BLaER1 treated with 17β-estradiol and CSF1 and Interleukin-3, amounts not matched to agents 10 nM and 100 nM (cell line): ENCODE measurements at regions not wholly inside any gene's neighbourhood (a gene's known extent, or its start where the extent isn't known, plus 50 kb on each side); places are given as distances from the start of the nearest gene placed in this dataset.

Source experiments
- H3K27ac ChIP-seq, 11 experiments: shearing (Covaris generic); formaldehyde crosslinking; 2 replicates each; pipeline ENCODE4 v1.8.1; 2022
- H3K27me3 ChIP-seq, 11 experiments: shearing (Covaris generic); formaldehyde crosslinking; 2 replicates each; pipeline ENCODE4 v1.8.1; 2022
- H3K36me3 ChIP-seq, 11 experiments: shearing (Covaris generic); formaldehyde crosslinking; 2 replicates each; pipeline ENCODE4 v1.8.1; 2022
- H3K4me1 ChIP-seq, 10 experiments: shearing (Covaris generic); formaldehyde crosslinking; 2 replicates each; pipeline ENCODE4 v1.8.1; 2022
- H3K4me2 ChIP-seq, 11 experiments: shearing (Covaris generic); formaldehyde crosslinking; 2 replicates each; pipeline ENCODE4 v1.8.1; 2022
- H3K4me3 ChIP-seq, 10 experiments: shearing (Covaris generic); formaldehyde crosslinking; 2 replicates each; pipeline ENCODE4 v1.8.1; 2022
- H3K9ac ChIP-seq, 11 experiments: shearing (Covaris generic); formaldehyde crosslinking; 2 replicates each; pipeline ENCODE4 v1.8.1; 2022
- H3K9me3 ChIP-seq, 11 experiments: shearing (Covaris generic); formaldehyde crosslinking; replicated peaks in 1 of 11; 2 replicates each; pipeline ENCODE4 v1.8.1; 2022
- H4K20me1 ChIP-seq, 11 experiments: shearing (Covaris generic); formaldehyde crosslinking; 2 replicates each; pipeline ENCODE4 v1.8.1; 2022
- Cebpa-rat ChIP-seq, 11 experiments: shearing (Covaris generic); IDR thresholded peaks; 2 replicates each; pipeline ENCODE4 v1.8.1; 2022

GRCh38 chr1:80244372-80244771, 1237.8 kb upstream of the ADGRL4 start:
- no peak overlapping the region for H3K4me2 ChIP-seq
- no peaks in the 10 kb centered on the region for H3K36me3 ChIP-seq
- no peaks in the 10 kb centered on the region for H3K4me1 ChIP-seq
- TF ChIP-seq Cebpa-rat (IDR thresholded peaks at IDR 0.05): no peak
- no peaks in the 10 kb centered on the region for H3K27me3 ChIP-seq
- no peak overlapping the region for H3K4me3 ChIP-seq
- peaks cover 0 to 3% (median 2%) of the 10 kb centered on the region in 11 experiments; a peak in 14 of 22 replicates for H3K9me3 ChIP-seq
- no peaks in the 10 kb centered on the region for H4K20me1 ChIP-seq
- H3K27ac ChIP-seq: no peak overlapping the region
- no peak overlapping the region for H3K9ac ChIP-seq

GRCh38 chr1:80241566-80241965, 1235.0 kb upstream of the ADGRL4 start:
- H3K36me3 ChIP-seq: no peaks in the 10 kb centered on the region
- no peaks in the 10 kb centered on the region for H4K20me1 ChIP-seq
- no peak for TF ChIP-seq Cebpa-rat (IDR thresholded peaks at IDR 0.05)
- H3K27ac ChIP-seq: no peak overlapping the region
- no peaks in the 10 kb centered on the region for H3K9me3 ChIP-seq
- no peaks in the 10 kb centered on the region for H3K4me1 ChIP-seq
- H3K9ac ChIP-seq: no peak overlapping the region
- H3K4me2 ChIP-seq: no peak overlapping the region
- no peak overlapping the region for H3K4me3 ChIP-seq
- H3K27me3 ChIP-seq: no peaks in the 10 kb centered on the region

DNA sequence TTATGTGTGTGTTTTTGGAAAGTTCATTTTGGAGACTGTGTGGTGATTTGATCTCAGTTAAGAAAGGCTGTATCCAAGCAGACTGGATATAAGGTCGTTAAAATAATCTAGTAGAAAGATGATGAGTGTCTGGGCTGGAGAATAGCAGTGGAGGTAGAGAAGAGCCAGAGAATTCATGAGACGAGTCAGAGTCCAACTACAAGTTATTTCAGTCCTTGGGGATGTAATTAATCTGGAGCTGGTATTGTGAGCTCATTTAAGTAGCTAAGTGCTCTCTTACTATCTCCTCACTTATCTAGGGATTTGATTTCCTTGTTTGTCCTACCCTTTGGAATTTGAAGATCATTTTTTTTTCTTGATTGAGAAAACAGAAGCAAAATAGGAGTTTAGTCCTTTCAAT, 1219.0 kb upstream of the ADGRL4 start:
- Histone ChIP-seq H4K20me1 (no peaks in the 10 kb centered on the region), H3K9me3 (no peaks in the 10 kb centered on the region), H3K27ac (no peak overlapping the region), H3K4me3 (no peak overlapping the region), H3K9ac (no peak overlapping the region), H3K36me3 (no peaks in the 10 kb centered on the region), H3K4me2 (no peak overlapping the region), H3K27me3 (no peaks in the 10 kb centered on the region), H3K4me1 (no peaks in the 10 kb centered on the region)
- TF ChIP-seq Cebpa-rat (IDR thresholded peaks at IDR 0.05): no peak

DNA sequence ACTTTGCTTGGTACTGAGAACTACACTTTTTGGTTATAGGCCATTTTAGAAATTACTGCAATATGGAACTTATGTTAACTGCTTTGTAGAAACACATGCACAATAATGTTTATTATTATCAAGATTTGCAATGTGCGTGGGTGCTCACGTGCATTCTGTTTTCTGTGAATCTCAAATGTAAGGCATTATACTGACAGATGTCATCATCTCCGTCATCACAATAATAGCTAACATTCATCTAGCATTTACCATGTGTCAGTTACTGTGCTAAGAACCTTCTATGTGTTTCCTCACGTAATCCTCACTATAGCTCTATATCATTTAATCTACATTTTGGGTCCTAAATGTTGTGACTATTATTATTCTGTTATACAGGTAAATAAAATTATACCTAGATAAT, 1214.8 kb upstream of the ADGRL4 start:
- Histone ChIP-seq H3K9me3 (no peaks in the 10 kb centered on the region), H3K4me2 (no peak overlapping the region), H3K4me1 (no peaks in the 10 kb centered on the region), H4K20me1 (no peaks in the 10 kb centered on the region), H3K36me3 (no peaks in the 10 kb centered on the region), H3K27ac (no peak overlapping the region), H3K9ac (no peak overlapping the region), H3K4me3 (no peak overlapping the region), H3K27me3 (no peaks in the 10 kb centered on the region)
- no peak for TF ChIP-seq Cebpa-rat (IDR thresholded peaks at IDR 0.05)

DNA sequence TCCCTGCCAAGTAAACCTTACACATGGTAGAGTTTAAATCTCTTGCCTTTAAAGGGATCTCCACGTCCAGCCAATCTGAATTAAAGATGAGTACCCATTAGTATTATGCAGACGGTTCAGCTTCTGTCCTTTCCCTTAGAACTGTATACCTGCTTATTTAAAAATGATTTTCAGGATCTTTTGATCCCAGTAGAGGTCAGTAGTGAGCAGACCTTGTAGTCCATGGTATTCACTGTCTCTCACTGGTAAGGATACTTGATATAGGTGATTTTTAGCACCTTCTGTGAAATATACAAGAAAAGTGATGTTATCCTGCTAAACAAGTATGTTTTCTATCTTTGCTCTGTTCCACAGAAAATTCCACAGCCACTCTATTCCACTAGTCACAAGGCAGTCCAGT, 1211.6 kb upstream of the ADGRL4 start:
- Histone ChIP-seq H3K4me1 (peaks cover 0 to 4% (median 0%) of the 10 kb centered on the region in 10 experiments; a peak in 1 of 20 replicates), H3K4me3 (no peak overlapping the region), H3K9me3 (no peaks in the 10 kb centered on the region), H3K9ac (no peak overlapping the region), H3K4me2 (no peak overlapping the region), H4K20me1 (no peaks in the 10 kb centered on the region), H3K27me3 (no peaks in the 10 kb centered on the region), H3K36me3 (no peaks in the 10 kb centered on the region), H3K27ac (no peak overlapping the region)
- TF ChIP-seq Cebpa-rat (IDR thresholded peaks at IDR 0.05): no peak

DNA sequence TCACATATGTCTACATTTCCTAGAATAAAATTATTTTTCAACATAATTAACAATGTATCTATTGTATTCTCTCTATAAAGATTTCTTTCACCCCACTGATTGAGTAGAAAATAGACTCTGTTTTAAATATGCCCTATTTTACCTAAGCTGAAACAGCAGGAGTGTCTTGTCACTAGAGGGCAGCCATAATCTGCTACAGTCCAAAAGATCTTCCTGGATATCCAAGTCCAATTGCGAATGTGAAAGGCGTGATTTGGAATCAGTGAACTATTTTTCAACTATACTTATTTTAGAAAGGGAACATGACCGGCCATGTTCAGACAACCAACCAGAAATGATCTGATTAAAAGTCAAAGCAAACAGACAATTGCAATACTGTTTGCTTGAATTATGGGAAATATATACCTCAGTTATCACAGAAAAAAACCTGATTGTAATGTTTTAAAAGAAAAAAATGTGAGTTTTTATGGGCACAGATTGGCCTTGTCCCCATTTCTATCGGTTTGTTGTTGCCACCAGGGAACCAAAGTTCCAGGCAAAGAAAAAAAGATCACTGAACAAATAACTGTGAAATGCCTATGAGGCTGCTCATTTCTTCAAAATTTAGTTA, 1211.0 kb upstream of the ADGRL4 start:
- peaks cover 0 to 4% (median 0%) of the 10 kb centered on the region in 10 experiments; a peak in 1 of 20 replicates for H3K4me1 ChIP-seq
- TF ChIP-seq Cebpa-rat (IDR thresholded peaks at IDR 0.05): no peak
- H3K4me2 ChIP-seq: no peak overlapping the region
- no peak overlapping the region for H3K9ac ChIP-seq
- H3K27ac ChIP-seq: no peak overlapping the region
- no peaks in the 10 kb centered on the region for H3K27me3 ChIP-seq
- H3K4me3 ChIP-seq: no peak overlapping the region
- H4K20me1 ChIP-seq: no peaks in the 10 kb centered on the region
- H3K9me3 ChIP-seq: no peaks in the 10 kb centered on the region
- H3K36me3 ChIP-seq: no peaks in the 10 kb centered on the region

GRCh38 chr1:80214888-80215540, 1208.5 kb upstream of the ADGRL4 start:
- TF ChIP-seq Cebpa-rat (IDR thresholded peaks at IDR 0.05): no peak
- Histone ChIP-seq H3K4me2 (no peak overlapping the region), H3K4me1 (peaks cover 0 to 4% (median 0%) of the 10 kb centered on the region in 10 experiments; a peak in 1 of 20 replicates)

DNA sequence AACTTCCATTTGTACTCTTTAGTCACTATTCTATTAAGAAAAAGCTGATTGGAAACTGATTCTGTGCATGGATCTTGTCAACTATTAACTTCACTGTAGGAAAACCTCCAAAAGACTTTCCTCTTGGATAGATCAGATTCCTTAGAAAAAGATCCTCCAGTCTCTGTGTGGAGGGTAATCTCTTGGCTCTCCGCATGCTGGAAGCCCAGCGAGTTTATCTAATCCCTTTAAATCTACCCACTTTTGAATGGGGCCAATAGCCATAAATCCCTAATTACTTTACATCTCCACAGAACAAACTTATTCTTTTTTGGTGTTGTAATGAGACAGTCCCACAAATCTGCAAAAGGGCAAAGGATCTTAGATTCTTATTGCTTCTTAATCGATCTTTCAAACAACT, 1206.4 kb upstream of the ADGRL4 start:
- no peaks in the 10 kb centered on the region for H4K20me1 ChIP-seq
- no peak overlapping the region for H3K4me2 ChIP-seq
- no peak overlapping the region for H3K27ac ChIP-seq
- H3K4me1 ChIP-seq: peaks cover 0 to 4% (median 0%) of the 10 kb centered on the region in 10 experiments; a peak in 1 of 20 replicates
- H3K36me3 ChIP-seq: no peaks in the 10 kb centered on the region
- no peak overlapping the region for H3K4me3 ChIP-seq
- no peaks in the 10 kb centered on the region for H3K27me3 ChIP-seq
- no peaks in the 10 kb centered on the region for H3K9me3 ChIP-seq
- H3K9ac ChIP-seq: no peak overlapping the region
- TF ChIP-seq Cebpa-rat (IDR thresholded peaks at IDR 0.05): no peak

More at GRCh38 chr1:80214888-80215540, 1208.5 kb upstream of the ADGRL4 start:
- Histone ChIP-seq H3K9ac (no peak overlapping the region), H3K36me3 (no peaks in the 10 kb centered on the region), H3K9me3 (no peaks in the 10 kb centered on the region), H3K4me3 (no peak overlapping the region), H3K27ac (no peak overlapping the region), H4K20me1 (no peaks in the 10 kb centered on the region), H3K27me3 (no peaks in the 10 kb centered on the region)

DNA sequence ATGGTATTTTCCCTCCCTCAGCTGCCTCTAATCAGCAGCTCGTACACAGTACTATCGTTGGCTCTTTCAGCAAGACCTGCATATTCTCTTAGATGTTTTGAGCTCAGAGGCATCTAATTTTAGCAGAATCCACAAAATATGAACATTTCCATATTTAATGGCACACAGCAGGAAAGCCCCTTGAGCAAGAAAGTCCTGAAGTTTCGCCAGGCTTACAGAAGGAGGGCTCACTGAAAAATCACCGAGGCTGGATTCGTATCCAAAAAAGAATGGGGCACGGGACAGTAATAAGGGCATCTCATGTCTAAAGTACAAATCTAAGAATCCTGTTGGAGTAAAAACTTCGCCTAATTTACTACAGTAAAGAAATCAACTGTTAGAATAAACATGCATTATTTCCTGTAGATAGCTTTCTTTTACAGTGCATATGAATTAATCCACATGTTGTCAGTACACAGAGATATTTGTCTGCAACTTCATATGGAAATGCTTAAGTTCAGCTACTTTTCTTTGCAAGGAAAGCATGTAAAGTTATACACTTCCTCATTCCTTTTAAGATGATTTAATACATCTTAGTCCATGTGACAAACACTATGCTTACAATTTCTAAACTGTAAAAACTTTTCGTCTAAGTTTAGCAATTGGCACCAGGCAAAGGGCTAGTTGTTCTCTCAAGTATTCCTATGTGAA, 1205.3 kb upstream of the ADGRL4 start:
- H4K20me1 ChIP-seq: no peaks in the 10 kb centered on the region
- H3K4me3 ChIP-seq: no peak overlapping the region
- H3K27ac ChIP-seq: no peak overlapping the region
- no peak overlapping the region; a peak in 1 of 22 replicates for H3K4me2 ChIP-seq
- TF ChIP-seq Cebpa-rat (IDR thresholded peaks at IDR 0.05): no peak
- H3K9me3 ChIP-seq: no peaks in the 10 kb centered on the region
- no peaks in the 10 kb centered on the region for H3K36me3 ChIP-seq
- H3K27me3 ChIP-seq: no peaks in the 10 kb centered on the region
- H3K9ac ChIP-seq: no peak overlapping the region
- H3K4me1 ChIP-seq: peaks cover 0 to 4% (median 0%) of the 10 kb centered on the region in 10 experiments; a peak in 1 of 20 replicates
